Breast epithelium (tissue), 3 donors: ENCODE measurements at regions not wholly inside any gene's neighbourhood (a gene's known extent, or its start where the extent isn't known, plus 50 kb on each side); places are given as distances from the start of the nearest gene placed in this dataset.

ENCODE experiments used
- CTCF ChIP-seq, 3 donors: fragments of 450-650 bp; IDR thresholded peaks; one replicate each; pipeline ENCODE4 v1.5.1; 2016 to 2017; ENCODE audit warnings: antibody characterized with exemption in 3 of 3, mild to moderate bottlenecking in 3 of 3, moderate library complexity in 3 of 3
- POLR2A ChIP-seq: fragments of 450-650 bp; IDR thresholded peaks from one replicate; pipeline ENCODE4 v1.6.1; 2016; ENCODE audit warnings: antibody characterized with exemption, mild to moderate bottlenecking, moderate library complexity
- POLR2AphosphoS5 ChIP-seq, 3 donors: sonication (generic); formaldehyde crosslinking; IDR thresholded peaks; one replicate each; pipeline ENCODE4 v1.6.1; 2017; ENCODE audit warnings: antibody characterized with exemption in 3 of 3

DNA sequence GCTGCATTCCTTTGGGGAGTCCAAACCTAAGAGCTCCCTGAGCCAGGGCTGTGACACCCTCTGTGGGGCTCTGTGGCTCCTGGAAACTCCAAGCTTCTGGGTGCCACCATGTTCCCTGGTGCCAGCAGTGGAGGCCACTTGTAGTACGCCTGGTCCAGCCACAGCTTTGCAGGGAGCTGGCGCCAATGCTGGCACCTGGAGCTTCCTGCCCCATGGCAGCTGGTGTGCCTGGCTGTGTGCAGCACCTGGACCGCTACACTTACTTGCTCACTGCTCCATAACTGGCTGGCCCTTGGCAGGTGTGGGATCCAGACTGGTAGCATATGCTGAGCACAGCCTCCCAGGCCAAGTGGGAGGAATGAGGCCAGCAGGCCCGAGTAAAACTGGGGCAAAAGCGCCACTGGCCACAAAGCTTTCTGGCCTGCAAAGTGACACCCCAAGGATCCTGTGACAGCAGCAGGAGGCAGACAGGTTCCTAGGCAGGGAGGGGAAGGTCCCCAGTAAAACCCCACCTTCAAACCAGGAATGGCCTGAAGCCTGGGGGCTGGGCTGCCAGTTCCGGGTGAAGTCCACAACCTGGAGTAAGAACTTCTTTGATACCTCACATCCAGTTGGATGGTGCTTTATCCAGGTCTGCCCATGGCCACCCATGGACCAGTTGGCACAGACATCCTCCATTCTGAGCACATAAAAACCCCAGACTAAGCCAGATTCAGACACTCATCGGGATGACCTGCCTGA, 461.0 kb downstream of the TBC1D32 start:
- no peak for TF ChIP-seq CTCF (IDR thresholded peaks at IDR 0.05)
- no peak for TF ChIP-seq POLR2A
- no peak for TF ChIP-seq POLR2AphosphoS5 (IDR thresholded peaks at IDR 0.05)
